A673 (cell line): ENCODE measurements at regions not wholly inside any gene's neighbourhood (a gene's known extent, or its start where the extent isn't known, plus 50 kb on each side); places are given as distances from the start of the nearest gene placed in this dataset.

Source experiments
- BruUV-seq: library from RNA; stranded (reverse); fragments of 400-500 nt; replicated peaks from 2 replicates; lab custom pipeline; 2021; lab: Mats Ljungman, UMichigan
- CTCF ChIA-PET: fragments of 300-600 bp; sonication (Branson Sonifier 250); formaldehyde crosslinking; loops from one replicate; lab custom pipeline; 2022; ENCODE audit warnings: antibody characterized with exemption; lab: Charles Lee
- POLR2A ChIA-PET: fragments of 300-600 bp; sonication (Branson Sonifier 250); formaldehyde crosslinking; loops from one replicate; lab custom pipeline; 2022; ENCODE audit warnings: antibody characterized with exemption; ENCODE audit not compliant: low non-redundant PET; lab: Charles Lee
- DNase-seq: peaks from one replicate; pipeline ENCODE4 v3.0.0-alpha.2; 2015; ENCODE audit warnings: low spot score
- H3K27ac ChIP-seq: fragments of 200-600 bp; sonication (generic); 2 replicates; pipeline ENCODE4 v1.5.1; 2016; ENCODE audit warnings: mixed run types, low read depth, mild to moderate bottlenecking, mixed read lengths, antibody characterized with exemption, low read length; ENCODE audit not compliant: poor library complexity, severe bottlenecking
- H3K27me3 ChIP-seq: fragments of 200-600 bp; sonication (generic); replicated peaks from 2 replicates; pipeline ENCODE4 v1.6.1; 2017; ENCODE audit warnings: mixed run types, low read depth, mild to moderate bottlenecking, mixed read lengths, antibody characterized with exemption, low read length; ENCODE audit not compliant: insufficient read depth, poor library complexity
- H3K36me3 ChIP-seq: fragments of 200-600 bp; sonication (generic); 2 replicates; pipeline ENCODE4 v1.6.1; 2016; ENCODE audit warnings: mixed run types, mild to moderate bottlenecking, mixed read lengths, antibody characterized with exemption, low read length; ENCODE audit not compliant: insufficient read depth, poor library complexity, severe bottlenecking
- H3K4me1 ChIP-seq: fragments of 200-600 bp; sonication (generic); 2 replicates; pipeline ENCODE4 v1.6.1; 2017; ENCODE audit warnings: mixed run types, mild to moderate bottlenecking, mixed read lengths, antibody characterized with exemption, low read length; ENCODE audit not compliant: insufficient read depth, poor library complexity, severe bottlenecking
- H3K4me3 ChIP-seq: fragments of 200-600 bp; sonication (generic); 2 replicates; pipeline ENCODE4 v1.5.1; 2016; ENCODE audit warnings: low read depth, mixed run types, mild to moderate bottlenecking, mixed read lengths, low read length; ENCODE audit not compliant: poor library complexity, severe bottlenecking
- H3K9me3 ChIP-seq: fragments of 200-600 bp; sonication (generic); 2 replicates; pipeline ENCODE4 v1.6.1; 2016; ENCODE audit warnings: mixed run types, low read depth, mild to moderate bottlenecking, mixed read lengths, antibody characterized with exemption, low read length; ENCODE audit not compliant: poor library complexity, severe bottlenecking
- CTCF ChIP-seq: fragments of 300-800, 200-600 bp; sonication (generic); conservative IDR thresholded peaks from 2 replicates; pipeline ENCODE4 v1.5.1; 2017; ENCODE audit warnings: low read depth, mild to moderate bottlenecking, antibody characterized with exemption, low read length, moderate library complexity, mixed read lengths
- EZH2 ChIP-seq: fragments of 200-600 bp; sonication (generic); IDR thresholded peaks from 2 replicates; pipeline ENCODE4 v1.6.1; 2017; ENCODE audit warnings: borderline replicate concordance, low read depth, mild to moderate bottlenecking, mixed read lengths, antibody characterized with exemption, low read length; ENCODE audit not compliant: poor library complexity, severe bottlenecking
- intact Hi-C: fragments of 100-400 bp; cut with micrococcal nuclease; formaldehyde crosslinking; loops from one replicate; pipeline ENCODE4 v1.10.0; 2022; ENCODE audit not compliant: unreplicated experiment

- intact Hi-C loops = no loop called here
- Histone ChIP-seq H3K4me1 (no peaks in the 10 kb centered on the region), H3K27me3 (no peaks in the 10 kb centered on the region), H3K27ac (no peak overlapping the region), H3K36me3 (no peaks in the 10 kb centered on the region), H3K4me3 (no peak overlapping the region), H3K9me3 (no peaks in the 10 kb centered on the region)
- CTCF ChIA-PET = no interaction called here
- no peak for DNase-seq
- no peak for TF ChIP-seq CTCF
- no peak for TF ChIP-seq EZH2
- BruUV-seq = no TSS peak
- POLR2A ChIA-PET = no interaction called here
These were observed 79.2 kb upstream of the SMLR1 start for GRCh38 chr6:130748041-130748440.

GRCh38 chr6:130749402-130749801 lies 77.8 kb upstream of the SMLR1 start:
- Histone ChIP-seq H3K36me3 (no peaks in the 10 kb centered on the region), H3K9me3 (no peaks in the 10 kb centered on the region), H3K27ac (no peak overlapping the region), H3K4me3 (no peak overlapping the region), H3K4me1 (no peaks in the 10 kb centered on the region), H3K27me3 (no peaks in the 10 kb centered on the region)
- no peak for DNase-seq
- intact Hi-C loops = no loop called here
- CTCF ChIA-PET = no interaction called here
- TF ChIP-seq CTCF (no peak), EZH2 (no peak)
- BruUV-seq = no TSS peak
- POLR2A ChIA-PET = no interaction called here

GRCh38 chr6:130752267-130752666 lies 74.9 kb upstream of the SMLR1 start:
- H3K27me3 ChIP-seq = no peaks in the 10 kb centered on the region
- H3K4me1 ChIP-seq = no peaks in the 10 kb centered on the region
- BruUV-seq = no TSS peak
- ChIA-PET CTCF (no interaction called here), POLR2A (no interaction called here)
- TF ChIP-seq CTCF (no peak), EZH2 (no peak)
- H3K27ac ChIP-seq = no peak overlapping the region
- H3K4me3 ChIP-seq = no peak overlapping the region
- intact Hi-C loops = no loop called here
- no peak for DNase-seq
- H3K36me3 ChIP-seq = no peaks in the 10 kb centered on the region
- no peaks in the 10 kb centered on the region for H3K9me3 ChIP-seq
